LNCAP (cell line): ENCODE measurements at regions not wholly inside any gene's neighbourhood (a gene's known extent, or its start where the extent isn't known, plus 50 kb on each side); places are given as distances from the start of the nearest gene placed in this dataset.

ENCODE experiments used
- CTCF ChIP-seq: fragments of 450-650 bp; IDR thresholded peaks from 2 replicates; pipeline ENCODE4 v1.5.1; 2017; ENCODE audit warnings: mild to moderate bottlenecking

- no peak for TF ChIP-seq CTCF
Observed at GRCh38 chr2:59233448-59233847, 992.3 kb upstream of the FANCL start.

GRCh38 chr2:59232394-59233165 lies 991.5 kb upstream of the FANCL start:
- no peak for TF ChIP-seq CTCF

- TF ChIP-seq CTCF, result no peak
Observed at GRCh38 chr2:59223742-59224141, 982.6 kb upstream of the FANCL start.

GRCh38 chr2:59217360-59217759 lies 976.2 kb upstream of the FANCL start:
- no peak for TF ChIP-seq CTCF

GRCh38 chr2:59206361-59206760 lies 965.2 kb upstream of the FANCL start:
- no peak for TF ChIP-seq CTCF

GRCh38 chr2:59204040-59204439 lies 962.9 kb upstream of the FANCL start:
- no peak for TF ChIP-seq CTCF

GRCh38 chr2:59196491-59196890 lies 955.4 kb upstream of the FANCL start:
- TF ChIP-seq CTCF, result no peak

GRCh38 chr2:59195851-59196250 lies 954.7 kb upstream of the FANCL start:
- no peak for TF ChIP-seq CTCF
